ENCODE measurements at regions not wholly inside any gene's neighbourhood (a gene's known extent, or its start where the extent isn't known, plus 50 kb on each side); places are given as distances from the start of the nearest gene placed in this dataset.

DNA sequence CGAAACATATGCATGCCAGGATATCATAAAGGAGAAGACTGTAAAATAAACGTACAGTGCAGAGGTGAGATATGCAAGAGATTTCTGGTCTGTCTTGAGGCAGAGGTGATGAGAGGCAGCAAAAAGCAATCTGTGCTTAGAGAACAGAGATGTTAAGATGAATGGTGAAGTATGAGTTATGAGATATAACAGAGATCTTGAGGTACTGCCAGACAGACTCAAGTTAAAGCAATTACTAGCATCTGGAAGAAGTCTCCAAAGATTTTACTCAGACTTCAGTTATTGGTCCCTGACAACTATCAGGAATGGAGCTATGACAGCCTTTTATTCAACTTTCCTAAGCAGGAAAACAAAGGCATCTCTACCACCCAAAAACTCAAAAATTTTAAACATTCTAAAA is 122.8 kb upstream of the DST start:
- DNase-seq: no peak

DNA sequence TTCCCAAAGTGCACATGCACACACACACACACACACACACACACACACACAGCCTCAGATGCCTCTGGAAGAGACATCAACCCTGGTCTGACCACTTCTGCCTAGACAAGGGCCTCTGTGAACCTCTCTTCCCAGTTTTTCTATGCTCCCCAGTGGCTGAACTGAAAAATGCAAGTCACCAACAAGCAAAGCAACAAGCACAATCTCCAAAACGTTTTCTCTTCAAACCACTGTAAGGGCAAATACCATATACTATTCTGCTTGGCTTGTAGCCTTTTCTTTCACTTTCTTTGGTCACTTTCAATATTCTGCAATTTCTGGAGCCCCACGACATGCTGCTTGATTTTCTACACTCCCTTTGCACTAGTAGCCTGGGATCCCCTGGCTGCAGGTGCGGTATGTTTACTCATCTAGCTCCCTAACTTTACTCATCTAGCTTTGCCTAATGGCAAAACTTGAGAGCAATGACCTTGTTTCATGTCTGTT is 121.4 kb upstream of the DST start:
- peak; percentile 71 for DNase-seq

DNA sequence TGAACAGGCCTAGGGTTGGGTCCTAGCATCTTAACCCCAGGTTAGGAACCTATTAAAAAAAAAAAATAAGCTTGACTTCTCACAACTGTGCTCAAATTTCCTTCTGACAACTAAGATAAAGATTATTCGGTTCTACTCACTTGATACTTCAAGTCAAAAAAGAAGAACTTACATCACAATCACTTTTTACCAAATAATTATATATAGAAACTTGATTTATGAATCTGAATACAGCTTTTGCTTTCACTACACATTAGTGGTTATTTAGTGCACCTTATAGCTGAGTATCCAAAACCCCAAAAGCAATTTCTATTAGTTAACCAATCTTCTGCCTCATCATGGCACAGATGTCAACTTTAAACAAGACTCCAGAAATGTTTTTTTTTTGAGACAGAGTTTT is 119.0 kb upstream of the DST start:
- no peak for DNase-seq

DNA sequence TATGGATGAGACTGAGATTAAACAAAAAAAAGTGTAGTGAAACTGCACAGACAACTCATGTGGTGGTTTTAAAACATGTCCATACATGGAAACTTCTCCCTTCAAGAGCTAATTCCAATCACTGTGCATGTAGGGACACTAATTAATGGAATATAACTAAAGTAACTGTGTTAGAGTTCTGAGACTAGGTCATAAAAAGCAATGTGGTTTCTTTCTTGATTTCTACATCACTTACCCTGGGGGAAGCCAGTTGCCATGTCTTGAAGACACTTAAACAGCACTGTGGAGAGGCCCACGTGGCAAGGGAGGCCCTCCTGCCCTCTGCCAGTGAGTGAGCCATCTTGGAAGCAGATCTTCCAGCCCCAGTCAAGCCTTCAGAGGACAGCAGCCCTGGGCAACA is 118.2 kb upstream of the DST start:
- DNase-seq: peak; percentile 40

DNA sequence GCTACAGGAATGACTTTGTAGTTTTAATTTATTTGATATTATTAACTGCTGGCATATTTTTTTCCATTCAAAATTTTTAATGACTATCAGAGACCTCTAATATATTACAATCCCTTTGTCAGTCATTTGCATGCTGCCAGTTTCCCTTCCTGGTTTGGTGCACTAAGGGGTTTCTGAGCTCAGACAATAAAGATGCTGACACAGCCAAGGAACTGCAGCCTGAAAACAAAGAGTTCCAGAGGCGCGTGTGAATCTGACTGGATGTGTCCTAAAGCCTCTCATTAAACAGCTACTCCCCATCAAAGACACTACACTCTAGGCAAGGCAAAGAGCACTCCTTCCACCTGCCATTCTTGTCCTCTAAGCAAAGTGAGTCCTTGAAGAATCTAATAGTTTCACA is 116.8 kb upstream of the DST start:
- DNase-seq: peak; percentile 64

DNA sequence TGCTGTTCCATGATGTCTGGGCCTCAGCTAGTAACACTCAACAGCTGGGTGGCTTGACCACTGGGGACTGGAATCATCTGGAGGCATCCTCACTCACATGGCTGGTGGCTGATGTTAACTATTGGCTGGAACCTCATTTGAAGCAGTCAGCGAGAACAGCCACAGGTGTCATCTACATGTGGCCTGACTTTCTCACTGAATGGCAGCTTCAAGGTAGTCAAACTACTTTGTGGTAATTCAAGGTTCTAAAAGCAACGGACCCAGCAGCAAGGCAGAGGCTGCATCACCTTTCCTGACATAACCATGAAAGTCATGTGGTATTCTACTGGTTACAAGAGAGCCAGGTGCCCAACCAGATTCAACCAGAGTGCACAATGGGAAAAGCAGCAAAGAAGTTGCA is 115.9 kb upstream of the DST start:
- no peak for DNase-seq

DNA sequence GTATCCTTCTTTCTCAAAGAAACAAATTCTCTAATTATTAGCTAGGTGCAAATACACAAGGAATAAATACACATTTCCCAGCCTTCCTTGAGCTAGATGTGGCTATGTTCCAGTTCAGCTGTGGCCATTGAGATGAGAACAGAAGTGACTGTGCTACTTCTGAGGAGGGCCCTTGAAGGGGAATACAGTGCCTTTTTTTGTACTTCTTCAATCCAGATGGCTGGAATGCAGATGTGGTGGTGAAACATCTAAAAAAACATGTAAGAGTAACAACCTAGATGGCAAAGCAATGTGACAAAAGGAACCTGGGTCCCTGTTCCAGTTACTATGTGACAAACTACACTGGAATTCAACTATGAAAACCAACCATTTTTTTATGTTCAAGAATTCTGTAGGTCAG is 115.4 kb upstream of the DST start:
- no peak for DNase-seq

DNA sequence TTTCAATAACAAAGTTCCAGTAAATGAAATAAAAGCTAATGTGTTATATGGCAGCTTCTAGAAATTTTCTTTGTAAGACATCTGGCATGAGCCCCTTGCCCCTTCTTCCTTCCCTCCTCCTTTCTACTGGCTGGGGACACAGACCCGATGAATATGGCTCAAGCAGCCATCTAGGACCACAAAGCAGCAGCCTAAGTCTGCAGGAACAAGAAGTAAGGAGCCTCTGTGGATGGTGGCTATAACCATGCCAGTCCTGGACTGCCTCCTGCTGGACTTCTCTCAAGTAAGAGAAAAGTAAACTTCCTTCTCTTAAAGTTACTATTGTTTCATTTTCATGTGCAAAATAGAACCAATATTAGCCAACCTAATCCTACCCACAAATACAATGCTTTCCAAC is 114.9 kb upstream of the DST start:
- peak; percentile 54 for DNase-seq

DNA sequence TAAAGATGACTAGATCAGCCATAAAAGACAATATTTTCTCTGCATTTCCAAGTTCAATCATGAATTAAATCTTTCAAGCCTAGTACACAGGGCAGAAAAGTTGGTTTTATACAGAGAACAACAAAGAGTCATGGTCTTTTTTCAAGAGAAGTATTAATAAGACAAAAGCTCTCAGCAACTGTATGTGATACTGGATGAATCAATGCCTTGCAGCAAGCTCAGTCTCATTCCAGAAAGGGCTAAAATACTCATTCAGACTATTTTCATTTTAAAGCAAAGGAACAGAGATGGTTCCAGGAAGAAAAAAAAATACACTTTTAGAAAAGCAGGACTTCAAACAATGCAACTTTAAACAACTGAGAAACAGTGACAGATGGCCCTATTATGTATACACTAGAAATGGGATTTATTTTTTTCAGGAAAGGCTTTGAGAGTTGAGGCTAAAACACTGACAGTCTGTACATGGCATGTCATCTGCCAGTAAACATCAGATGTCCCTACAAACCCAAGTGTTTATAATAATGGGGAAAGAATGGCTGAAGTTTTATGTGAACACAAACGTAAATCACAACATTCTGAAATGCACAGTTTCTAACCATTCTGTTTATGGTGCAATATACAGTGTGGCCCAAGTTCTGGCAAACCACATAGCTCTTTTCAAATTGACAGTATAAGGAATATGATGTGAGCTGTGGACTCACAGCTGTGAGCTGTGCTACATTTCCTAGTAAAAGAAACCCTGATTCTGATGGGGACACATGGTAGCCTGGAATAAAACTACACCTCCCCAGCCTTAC is 114.3 kb upstream of the DST start:
- peak; percentile 39 for DNase-seq

DNA sequence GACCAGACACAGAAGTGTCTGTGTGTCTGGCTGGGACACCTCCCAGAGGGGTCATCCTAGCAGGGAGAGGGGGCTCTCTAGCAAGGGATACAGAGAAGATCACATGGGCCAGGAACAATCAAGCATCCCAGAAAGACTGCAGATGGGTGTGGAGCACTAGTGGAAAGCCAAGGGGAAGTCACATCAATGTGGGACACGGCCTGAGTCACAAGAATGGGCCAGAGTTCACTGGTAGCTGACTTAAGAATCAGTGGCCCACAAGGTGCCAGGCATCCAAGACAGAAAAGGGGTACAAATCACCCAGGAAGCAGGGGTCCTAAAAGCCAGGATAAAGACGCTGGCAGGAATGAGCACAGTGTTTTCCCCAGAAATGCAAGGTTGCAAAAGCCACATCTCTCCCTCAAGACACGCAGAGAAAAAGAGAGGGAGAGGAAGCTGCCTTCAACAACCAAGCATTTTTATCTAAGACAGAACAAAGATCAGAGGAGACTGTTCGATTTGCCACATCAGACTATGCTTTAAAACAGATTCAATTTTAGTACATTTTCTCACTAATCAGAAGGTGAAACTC is 113.6 kb upstream of the DST start:
- no peak for DNase-seq

DNA sequence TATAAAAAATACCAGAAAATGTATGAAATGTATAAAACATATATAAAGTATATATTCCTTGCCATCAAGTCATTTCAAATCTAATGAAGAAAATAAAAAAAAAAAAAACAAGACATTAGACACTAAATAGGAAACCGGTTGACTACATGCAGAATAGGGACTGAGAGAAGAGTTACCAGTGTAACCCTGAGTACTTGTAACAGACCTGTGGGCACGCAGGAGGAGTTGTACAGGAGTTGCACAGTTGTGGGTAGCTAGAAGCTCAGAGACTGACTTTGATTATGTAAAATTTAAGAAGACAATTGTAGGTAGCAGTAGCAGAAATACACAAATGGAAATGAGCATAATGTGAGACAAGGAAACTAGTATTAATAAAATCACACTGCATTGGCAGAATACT is 112.4 kb upstream of the DST start:
- no peak for DNase-seq

DNA sequence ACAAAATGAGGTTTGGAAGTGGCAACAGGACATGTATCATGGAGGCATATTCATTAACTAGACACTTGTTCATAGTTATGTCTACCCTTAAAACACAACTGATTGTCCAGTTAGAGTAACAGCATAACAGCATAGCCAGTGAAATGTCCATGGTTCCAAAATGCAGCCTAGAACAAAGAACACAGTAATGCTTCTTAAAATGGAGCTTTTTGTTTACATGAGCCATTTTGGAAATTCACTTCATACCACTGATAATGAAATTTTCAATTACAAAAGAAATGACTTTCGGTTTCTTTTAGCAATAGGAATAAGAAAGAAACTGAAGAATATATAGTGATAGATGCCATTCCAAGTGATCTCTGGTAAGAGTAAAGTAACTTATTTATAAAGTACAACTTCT is 111.1 kb upstream of the DST start:
- no peak for DNase-seq

DNA sequence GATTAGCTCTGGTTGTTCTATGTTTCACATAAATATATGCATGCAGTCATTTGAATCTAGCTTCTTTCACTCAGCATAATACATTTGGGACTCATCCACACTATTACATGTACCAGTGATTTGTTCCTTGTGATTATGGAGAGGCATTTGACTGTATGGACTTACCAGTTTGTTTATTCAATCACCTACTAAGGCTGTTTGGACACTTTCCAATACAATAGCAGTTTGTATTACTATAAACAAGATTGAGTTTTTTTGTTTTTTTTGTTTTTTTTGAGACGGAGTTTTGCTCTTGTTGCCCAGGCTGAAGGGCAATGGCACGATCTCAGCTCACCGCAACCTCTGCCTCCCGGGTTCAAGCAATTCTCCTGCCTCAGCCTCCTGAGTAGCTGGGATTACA is 109.8 kb upstream of the DST start:
- DNase-seq: peak; percentile 16

DNA sequence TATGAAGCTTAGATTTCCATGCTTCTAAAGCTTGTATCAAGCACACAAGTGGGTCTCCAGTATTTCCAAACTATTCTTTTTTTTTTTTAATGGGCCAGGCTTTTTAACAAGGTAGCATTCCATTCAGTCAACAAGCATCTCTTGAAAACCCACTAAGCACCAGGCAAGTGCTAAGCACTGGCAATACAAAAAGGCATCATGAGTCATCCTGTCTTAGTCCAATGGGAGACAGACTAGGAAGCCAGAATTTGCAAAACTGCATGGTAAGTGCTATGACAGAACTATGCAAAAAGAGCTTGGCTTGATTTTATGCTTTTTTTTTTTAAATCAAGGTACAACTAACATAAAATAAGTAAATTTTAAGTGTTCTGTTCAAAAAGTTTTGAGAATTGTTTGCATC is 109.3 kb upstream of the DST start:
- DNase-seq: peak; percentile 46

DNA sequence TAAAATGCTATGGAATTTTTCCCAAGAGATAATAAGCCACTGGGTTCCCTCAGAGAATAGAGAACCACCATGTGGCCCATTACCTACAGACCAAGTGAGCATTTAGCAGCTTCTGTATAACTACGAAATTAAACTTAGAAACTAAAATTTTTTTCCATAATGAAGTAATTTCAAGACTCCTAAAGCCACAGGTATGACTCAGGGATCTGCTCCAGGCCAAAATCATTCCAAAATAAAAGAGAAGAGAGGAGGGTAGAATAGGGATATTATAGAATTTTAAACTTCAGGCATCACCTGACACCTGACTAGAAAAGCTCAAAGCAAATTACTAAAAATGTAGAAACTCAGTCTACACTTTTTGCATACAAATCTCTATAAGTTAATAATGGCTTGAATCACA is 108.9 kb upstream of the DST start:
- DNase-seq: peak; percentile 15

DNA sequence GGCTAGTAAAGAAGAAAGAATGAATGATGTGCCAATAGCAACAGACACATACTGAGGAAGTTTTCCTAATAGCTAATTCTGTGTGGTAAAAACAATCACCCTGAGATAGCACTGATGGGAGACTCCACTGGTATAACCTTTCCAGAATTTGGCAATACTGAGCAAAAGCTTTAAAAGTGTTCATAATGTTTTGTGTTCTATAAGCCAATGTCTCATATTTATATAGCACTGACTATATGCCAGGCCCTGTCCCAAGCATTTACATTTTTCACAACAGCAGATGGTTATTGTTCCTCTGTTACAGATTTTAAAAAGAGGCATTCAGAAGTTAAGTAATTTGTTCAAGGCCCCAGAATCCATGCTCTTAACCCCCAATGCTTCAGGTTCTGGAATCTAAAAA is 108.0 kb upstream of the DST start:
- DNase-seq: no peak

DNA sequence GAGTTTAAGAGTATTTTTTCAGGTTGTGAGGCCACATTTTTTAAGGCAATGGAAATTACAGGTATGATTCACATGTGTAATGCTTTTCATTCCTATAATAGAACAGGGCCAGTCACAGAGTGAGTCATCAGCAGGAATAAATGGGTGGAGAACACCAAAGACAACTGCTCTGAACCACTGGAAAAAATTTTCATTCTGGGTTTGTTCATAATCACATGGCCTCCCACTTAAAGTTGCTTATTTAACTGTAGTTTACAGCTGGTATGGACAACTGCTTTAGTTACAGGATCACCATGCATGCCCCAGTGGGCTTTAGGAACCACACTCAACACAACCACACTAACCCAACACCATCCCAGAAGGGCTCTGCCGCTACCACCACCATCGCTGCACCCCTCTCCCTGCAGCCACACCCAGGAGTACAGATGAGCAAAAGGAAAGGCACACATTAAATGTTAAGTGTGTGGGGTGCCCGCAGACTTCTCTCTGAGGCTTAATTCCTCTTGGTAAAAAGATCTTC is 107.0 kb upstream of the DST start:
- peak; percentile 51 for DNase-seq

DNA sequence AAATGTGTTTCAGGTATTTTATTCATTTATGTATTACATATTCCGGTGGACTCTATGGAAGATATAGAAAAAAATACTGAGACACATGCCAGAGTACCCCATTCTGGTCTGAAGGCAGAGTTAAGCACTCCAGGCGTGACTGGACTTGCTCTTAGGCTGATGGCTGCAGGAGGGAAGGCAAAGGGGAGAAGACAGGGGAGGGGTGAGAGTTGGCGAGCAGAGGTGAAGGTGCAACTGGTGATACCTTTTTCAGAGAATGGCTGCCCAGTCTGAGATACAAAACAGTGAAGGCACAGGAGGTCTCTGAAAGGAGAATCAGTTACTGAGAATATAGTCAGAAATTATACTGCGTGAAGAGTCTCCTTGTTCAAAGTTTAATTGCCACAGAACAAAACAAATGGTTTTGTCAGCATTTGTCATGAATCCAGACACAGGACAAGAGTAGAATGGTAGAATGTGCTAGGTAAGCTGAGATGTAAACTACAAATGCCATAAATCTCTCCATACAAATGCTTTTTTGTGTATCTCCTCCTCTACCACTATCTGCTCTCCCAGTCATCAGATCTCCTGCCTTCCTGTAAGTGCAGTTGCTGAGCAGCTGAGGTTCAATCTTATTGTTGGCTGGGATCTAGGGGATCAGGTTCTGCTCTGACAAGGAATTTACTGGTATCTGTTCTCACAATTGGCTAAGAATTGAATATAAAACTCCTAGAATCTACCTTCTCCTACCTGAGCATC is 104.2 kb upstream of the DST start:
- peak; percentile 87 for DNase-seq

DNA sequence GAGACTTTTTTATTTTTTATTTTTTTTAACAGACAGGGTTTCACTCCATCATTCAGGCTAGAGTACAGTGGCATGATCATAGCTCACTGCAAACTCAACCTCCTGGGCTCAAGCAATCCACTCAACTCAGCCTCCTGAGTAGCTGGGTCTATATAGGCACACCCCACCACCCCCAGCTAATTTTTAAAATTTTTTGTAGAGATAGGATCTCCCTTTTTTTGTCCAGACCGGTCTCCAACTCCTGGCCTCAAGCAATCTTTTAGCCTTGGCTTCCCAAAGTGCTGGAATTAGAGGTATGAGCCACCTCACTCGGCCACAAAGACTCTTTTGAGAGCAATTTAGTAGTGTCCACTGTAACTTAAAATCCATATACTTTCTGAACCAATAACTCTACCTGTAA is 103.3 kb upstream of the DST start:
- no peak for DNase-seq

DNA sequence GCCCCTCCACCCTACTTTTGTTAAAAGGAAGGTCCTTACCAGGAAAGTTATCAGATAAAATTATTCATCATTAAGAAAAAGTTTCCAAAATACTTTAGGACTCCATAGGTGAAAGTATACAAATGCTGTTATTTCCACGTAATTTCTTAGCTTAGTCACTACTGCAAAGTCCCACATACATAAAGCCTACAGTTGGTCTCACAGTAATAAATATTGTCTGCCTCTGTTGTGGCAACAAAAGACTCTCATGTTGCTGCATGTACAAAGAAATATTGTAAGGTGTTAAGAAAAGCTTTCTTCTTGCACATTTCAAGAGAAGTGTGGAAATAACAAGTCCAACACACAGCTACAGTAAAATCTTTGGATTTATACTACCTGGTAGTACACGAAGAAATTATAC is 102.4 kb upstream of the DST start:
- DNase-seq: no peak

DNA sequence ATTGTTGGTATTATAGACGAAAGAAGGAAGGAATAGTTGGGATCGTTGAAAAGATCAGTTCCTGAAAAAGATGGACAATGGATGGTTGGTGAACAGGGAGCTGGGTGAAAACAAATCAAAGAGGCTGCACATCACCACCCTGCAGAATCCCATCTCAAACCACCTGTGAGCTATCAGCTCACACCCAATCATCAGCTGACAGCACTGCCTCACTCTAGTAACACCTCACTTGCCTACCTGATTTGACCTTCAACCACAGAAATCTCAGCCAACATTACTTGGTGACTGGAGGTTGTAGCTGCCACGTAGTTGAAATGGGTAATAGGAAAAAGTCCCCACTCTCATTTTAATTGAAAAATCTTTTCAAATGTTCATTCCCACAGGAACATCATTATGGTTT is 101.8 kb upstream of the DST start:
- DNase-seq: peak; percentile 19

DNA sequence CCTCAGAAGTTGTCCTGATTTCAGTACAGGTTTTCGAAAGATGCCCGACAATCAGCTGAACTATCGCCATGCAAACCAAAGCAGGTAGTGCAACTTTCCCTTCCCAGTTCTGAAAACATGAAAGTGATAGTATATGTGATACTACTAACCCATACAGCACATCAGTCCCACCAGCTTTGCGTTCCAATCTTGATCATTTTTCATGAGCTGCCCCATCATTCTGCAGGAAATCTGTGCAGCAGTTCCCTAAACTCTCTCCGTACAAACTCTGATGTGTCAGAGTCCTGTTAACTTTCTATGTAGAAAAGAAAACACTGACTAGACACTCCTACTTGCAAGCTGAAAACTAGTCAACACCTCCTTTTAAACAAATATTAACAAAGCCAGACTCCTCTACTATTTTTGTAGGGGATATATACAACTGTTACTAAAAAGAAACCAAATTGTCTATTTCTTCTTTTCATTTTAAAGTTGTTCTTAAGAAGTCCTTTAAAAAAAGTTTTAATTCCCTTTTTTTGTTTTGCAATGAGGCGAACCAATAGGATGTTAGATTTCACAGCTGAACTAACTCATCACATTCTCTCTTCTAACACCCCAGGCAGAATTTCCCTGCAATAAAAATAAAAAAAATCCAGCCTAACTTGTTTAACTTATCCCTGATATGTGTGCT is 99.6 kb upstream of the DST start:
- DNase-seq: peak; percentile 30

DNA sequence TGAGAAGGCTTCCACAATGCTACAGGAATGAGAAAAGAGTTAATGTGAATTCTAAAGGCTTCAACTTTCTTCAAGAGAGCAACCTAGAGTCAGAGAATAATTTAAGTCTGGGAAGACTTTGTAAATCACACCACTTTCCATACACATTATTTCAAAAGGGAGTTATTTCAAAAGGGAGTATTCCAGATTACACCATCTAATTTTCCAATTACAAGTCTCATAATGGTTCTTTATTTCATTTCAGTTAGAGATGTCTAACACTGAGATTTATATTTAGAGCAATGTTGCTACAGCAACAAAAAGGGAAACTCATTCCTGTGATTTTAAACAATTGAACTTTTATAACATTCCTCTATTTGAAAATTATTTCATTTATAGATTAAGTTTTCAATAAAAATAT is 98.8 kb upstream of the DST start:
- DNase-seq: no peak
